ENCODE measurements at regions not wholly inside any gene's neighbourhood (a gene's known extent, or its start where the extent isn't known, plus 50 kb on each side); places are given as distances from the start of the nearest gene placed in this dataset.

- no peak for DNase-seq (ENCODE audit: low spot score)
- Histone ChIP-seq H3K4me1 (replicated peaks) (no peaks in the 10 kb centered on the region), H3K27ac (no peak overlapping the region), H3K9me3 (no peaks in the 10 kb centered on the region), H3K36me3 (no peaks in the 10 kb centered on the region), H3K27me3 (replicated peaks; ENCODE audit: insufficient read depth) (no peaks in the 10 kb centered on the region), H3K4me3 (no peak overlapping the region)
- TF ChIP-seq CTCF (IDR thresholded peaks at IDR 0.05) (no peak), POLR2AphosphoS5 (IDR thresholded peaks at IDR 0.05) (no peak), POLR2A (IDR thresholded peaks at IDR 0.05) (no peak)
- 93% methylated on average over 3 of the region's 3 CpGs for WGBS
- intact Hi-C loops (cut with DNase I) = no loop called here
Measured at GRCh38 chr11:115906171-115906570, 402.0 kb upstream of the CADM1 start.

- H3K27me3 ChIP-seq (replicated peaks; ENCODE audit: insufficient read depth) = no peaks in the 10 kb centered on the region
- no peaks in the 10 kb centered on the region for H3K36me3 ChIP-seq
- TF ChIP-seq POLR2AphosphoS5 (IDR thresholded peaks at IDR 0.05) (no peak), CTCF (IDR thresholded peaks at IDR 0.05) (no peak), POLR2A (IDR thresholded peaks at IDR 0.05) (no peak)
- no peaks in the 10 kb centered on the region for H3K9me3 ChIP-seq
- no peak for DNase-seq (ENCODE audit: low spot score)
- no peak overlapping the region for H3K27ac ChIP-seq
- intact Hi-C loops (cut with DNase I) = no loop called here
- no peak overlapping the region for H3K4me3 ChIP-seq
- 89% methylated on average over 3 of the region's 3 CpGs for WGBS
- H3K4me1 ChIP-seq (replicated peaks) = no peaks in the 10 kb centered on the region
Measured at GRCh38 chr11:115905341-115906000, 401.3 kb upstream of the CADM1 start.

- no peaks in the 10 kb centered on the region for H3K36me3 ChIP-seq
- no peak overlapping the region for H3K4me3 ChIP-seq
- intact Hi-C loops (cut with DNase I) = no loop called here
- H3K4me1 ChIP-seq (replicated peaks) = no peaks in the 10 kb centered on the region
- no peaks in the 10 kb centered on the region for H3K27me3 ChIP-seq (replicated peaks; ENCODE audit: insufficient read depth)
- no peak overlapping the region for H3K27ac ChIP-seq
- no peak for TF ChIP-seq POLR2A (IDR thresholded peaks at IDR 0.05)
- no peak for TF ChIP-seq POLR2AphosphoS5 (IDR thresholded peaks at IDR 0.05)
- TF ChIP-seq CTCF (IDR thresholded peaks at IDR 0.05) = no peak
- no peak for DNase-seq (ENCODE audit: low spot score)
- no peaks in the 10 kb centered on the region for H3K9me3 ChIP-seq
- 97% methylated on average over 4 of the region's 4 CpGs for WGBS
Measured at GRCh38 chr11:115903179-115903578, 399.0 kb upstream of the CADM1 start.

- H3K4me1 ChIP-seq (replicated peaks) = no peaks in the 10 kb centered on the region
- no peak overlapping the region for H3K4me3 ChIP-seq
- DNase-seq (ENCODE audit: low spot score) = no peak
- TF ChIP-seq POLR2AphosphoS5 (IDR thresholded peaks at IDR 0.05) (no peak), POLR2A (IDR thresholded peaks at IDR 0.05) (no peak), CTCF (IDR thresholded peaks at IDR 0.05) (no peak)
- H3K27me3 ChIP-seq (replicated peaks; ENCODE audit: insufficient read depth) = no peaks in the 10 kb centered on the region
- no peak overlapping the region for H3K27ac ChIP-seq
- H3K9me3 ChIP-seq = no peaks in the 10 kb centered on the region
- intact Hi-C loops (cut with DNase I) = no loop called here
- H3K36me3 ChIP-seq = no peaks in the 10 kb centered on the region
Measured at GRCh38 chr11:115901069-115901468, 396.9 kb upstream of the CADM1 start.

- Histone ChIP-seq H3K27me3 (replicated peaks; ENCODE audit: insufficient read depth) (no peaks in the 10 kb centered on the region), H3K9me3 (no peaks in the 10 kb centered on the region), H3K4me3 (no peak overlapping the region), H3K27ac (no peak overlapping the region), H3K36me3 (no peaks in the 10 kb centered on the region), H3K4me1 (replicated peaks) (no peaks in the 10 kb centered on the region)
- 88% methylated on average over 10 of the region's 10 CpGs for WGBS
- TF ChIP-seq POLR2AphosphoS5 (IDR thresholded peaks at IDR 0.05) (no peak), POLR2A (IDR thresholded peaks at IDR 0.05) (no peak), CTCF (IDR thresholded peaks at IDR 0.05) (no peak)
- no peak for DNase-seq (ENCODE audit: low spot score)
- intact Hi-C loops (cut with DNase I) = no loop called here
Measured at GRCh38 chr11:115900111-115900510, 395.9 kb upstream of the CADM1 start.

Measured in prostate gland (tissue), 2 donors.